ENCODE measurements at regions not wholly inside any gene's neighbourhood (a gene's known extent, or its start where the extent isn't known, plus 50 kb on each side); places are given as distances from the start of the nearest gene placed in this dataset.

DNA sequence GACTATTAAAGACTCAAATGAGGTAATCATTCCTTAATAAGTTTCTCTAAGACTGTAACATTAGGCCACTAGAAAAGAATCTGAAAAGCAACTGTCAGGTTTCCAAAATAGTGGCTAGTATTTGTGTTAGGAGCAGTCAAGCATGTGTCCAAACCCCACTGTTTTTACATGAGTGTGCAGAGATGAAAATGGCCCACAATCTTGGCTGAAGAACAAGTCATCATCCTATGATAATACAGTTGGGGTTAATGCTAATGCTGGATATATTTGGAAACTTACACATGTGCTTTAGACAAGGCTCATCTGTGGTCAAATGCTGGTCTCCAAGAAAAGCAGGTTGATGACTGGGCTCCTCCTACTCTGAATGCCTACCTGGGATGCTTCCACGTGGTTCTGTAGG is 73.6 kb downstream of the MAIP1 start:
- no peak overlapping the region for H3K4me3 ChIP-seq (ENCODE audit: low read depth, low read length)
- no peaks in the 10 kb centered on the region for H3K4me1 ChIP-seq
- TF ChIP-seq, protein P1, sequence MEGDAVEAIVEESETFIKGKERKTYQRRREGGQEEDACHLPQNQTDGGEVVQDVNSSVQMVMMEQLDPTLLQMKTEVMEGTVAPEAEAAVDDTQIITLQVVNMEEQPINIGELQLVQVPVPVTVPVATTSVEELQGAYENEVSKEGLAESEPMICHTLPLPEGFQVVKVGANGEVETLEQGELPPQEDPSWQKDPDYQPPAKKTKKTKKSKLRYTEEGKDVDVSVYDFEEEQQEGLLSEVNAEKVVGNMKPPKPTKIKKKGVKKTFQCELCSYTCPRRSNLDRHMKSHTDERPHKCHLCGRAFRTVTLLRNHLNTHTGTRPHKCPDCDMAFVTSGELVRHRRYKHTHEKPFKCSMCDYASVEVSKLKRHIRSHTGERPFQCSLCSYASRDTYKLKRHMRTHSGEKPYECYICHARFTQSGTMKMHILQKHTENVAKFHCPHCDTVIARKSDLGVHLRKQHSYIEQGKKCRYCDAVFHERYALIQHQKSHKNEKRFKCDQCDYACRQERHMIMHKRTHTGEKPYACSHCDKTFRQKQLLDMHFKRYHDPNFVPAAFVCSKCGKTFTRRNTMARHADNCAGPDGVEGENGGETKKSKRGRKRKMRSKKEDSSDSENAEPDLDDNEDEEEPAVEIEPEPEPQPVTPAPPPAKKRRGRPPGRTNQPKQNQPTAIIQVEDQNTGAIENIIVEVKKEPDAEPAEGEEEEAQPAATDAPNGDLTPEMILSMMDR (IDR thresholded peaks at IDR 0.05; ENCODE audit: insufficient read depth in 1 of 2, low read depth in 1 of 2, low read length in 1 of 2, severe bottlenecking in 1 of 2, unreplicated experiment in 1 of 2): no peak
- Mint-ChIP-seq H3K4me1 (ENCODE audit: low read depth, unreplicated experiment) (no peaks in the 10 kb centered on the region), H3K9me3 (ENCODE audit: unreplicated experiment) (no peaks in the 10 kb centered on the region), H3K27me3 (ENCODE audit: insufficient read depth, unreplicated experiment) (no peaks in the 10 kb centered on the region), H3K27ac (ENCODE audit: unreplicated experiment) (no peak overlapping the region), H3K4me3 (ENCODE audit: unreplicated experiment) (no peak overlapping the region), H3K36me3 (ENCODE audit: insufficient read depth, unreplicated experiment) (no peaks in the 10 kb centered on the region)
- CTCF ChIA-PET: no interaction called here
- POLR2A ChIA-PET: no interaction called here
- no peaks in the 10 kb centered on the region for H3K9me3 ChIP-seq
- H3K36me3 ChIP-seq (ENCODE audit: control insufficient read depth, insufficient read depth, low read length): no peaks in the 10 kb centered on the region
- H3K27me3 ChIP-seq (replicated peaks; ENCODE audit: control insufficient read depth, insufficient read depth, low read length): no peaks in the 10 kb centered on the region
- intact Hi-C loops (cut with micrococcal nuclease; ENCODE audit: unreplicated experiment): no loop called here
- DNase-seq: no peak
- BruUV-seq (replicated peaks): no TSS peak

DNA sequence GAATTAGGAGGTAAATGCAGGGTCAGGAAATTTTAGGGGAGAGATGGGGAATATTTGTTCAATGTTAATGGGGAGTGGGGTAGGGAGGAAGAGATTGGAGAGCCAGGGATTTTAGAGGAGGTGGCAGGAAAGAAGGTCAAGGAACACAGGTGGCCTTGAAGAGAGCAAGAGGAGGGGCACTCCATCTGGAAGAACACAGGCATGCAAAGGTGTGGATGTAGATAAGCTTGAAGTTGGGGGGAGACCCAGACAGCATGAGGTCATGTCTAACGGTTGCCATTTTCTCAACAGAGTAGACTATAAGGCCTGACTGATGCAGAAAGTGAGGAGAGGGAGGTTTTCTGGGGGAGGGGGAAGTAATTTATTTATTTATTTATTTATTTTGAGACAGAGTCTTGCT is 77.5 kb downstream of the MAIP1 start:
- Mint-ChIP-seq H3K27ac (ENCODE audit: unreplicated experiment) (no peak overlapping the region), H3K9me3 (ENCODE audit: unreplicated experiment) (no peaks in the 10 kb centered on the region), H3K4me1 (ENCODE audit: low read depth, unreplicated experiment) (no peaks in the 10 kb centered on the region), H3K27me3 (ENCODE audit: insufficient read depth, unreplicated experiment) (no peaks in the 10 kb centered on the region), H3K4me3 (ENCODE audit: unreplicated experiment) (no peak overlapping the region), H3K36me3 (ENCODE audit: insufficient read depth, unreplicated experiment) (no peaks in the 10 kb centered on the region)
- TF ChIP-seq, protein P1 (IDR thresholded peaks at IDR 0.05; ENCODE audit: insufficient read depth in 1 of 2, low read depth in 1 of 2, low read length in 1 of 2, severe bottlenecking in 1 of 2, unreplicated experiment in 1 of 2): no peak
- DNase-seq: no peak
- no peaks in the 10 kb centered on the region for H3K9me3 ChIP-seq
- POLR2A ChIA-PET: no interaction called here
- no TSS peak for BruUV-seq (replicated peaks)
- intact Hi-C loops (cut with micrococcal nuclease; ENCODE audit: unreplicated experiment): no loop called here
- no peaks in the 10 kb centered on the region for H3K36me3 ChIP-seq (ENCODE audit: control insufficient read depth, insufficient read depth, low read length)
- no peak overlapping the region for H3K4me3 ChIP-seq (ENCODE audit: low read depth, low read length)
- no peaks in the 10 kb centered on the region for H3K27me3 ChIP-seq (replicated peaks; ENCODE audit: control insufficient read depth, insufficient read depth, low read length)
- CTCF ChIA-PET: no interaction called here
- no peaks in the 10 kb centered on the region for H3K4me1 ChIP-seq

DNA sequence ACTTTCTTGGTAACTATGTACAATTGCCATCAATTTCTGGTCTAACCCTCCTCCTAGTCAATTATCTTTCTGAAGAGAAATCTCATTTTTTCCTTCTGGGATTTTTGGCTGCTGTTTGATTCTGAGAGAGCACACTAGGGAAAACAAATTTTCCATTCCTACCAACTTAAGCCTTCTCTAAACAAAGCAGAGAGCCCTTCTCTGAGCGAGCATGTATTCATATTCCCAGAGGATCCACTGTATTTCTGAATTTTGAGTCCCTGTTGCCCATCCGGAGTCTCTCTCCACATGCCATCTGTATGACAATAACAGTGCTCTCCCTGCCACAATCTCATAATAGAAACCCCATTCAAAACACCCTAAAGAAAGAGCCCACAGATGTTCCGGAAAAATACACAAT is 78.5 kb downstream of the MAIP1 start:
- Mint-ChIP-seq H3K4me3 (ENCODE audit: unreplicated experiment) (no peak overlapping the region), H3K36me3 (ENCODE audit: insufficient read depth, unreplicated experiment) (no peaks in the 10 kb centered on the region), H3K4me1 (ENCODE audit: low read depth, unreplicated experiment) (no peaks in the 10 kb centered on the region), H3K27me3 (ENCODE audit: insufficient read depth, unreplicated experiment) (no peaks in the 10 kb centered on the region), H3K9me3 (ENCODE audit: unreplicated experiment) (no peaks in the 10 kb centered on the region), H3K27ac (ENCODE audit: unreplicated experiment) (no peak overlapping the region)
- Histone ChIP-seq H3K4me3 (ENCODE audit: low read depth, low read length) (no peak overlapping the region), H3K9me3 (no peaks in the 10 kb centered on the region), H3K27me3 (replicated peaks; ENCODE audit: control insufficient read depth, insufficient read depth, low read length) (no peaks in the 10 kb centered on the region), H3K4me1 (no peaks in the 10 kb centered on the region), H3K36me3 (ENCODE audit: control insufficient read depth, insufficient read depth, low read length) (no peaks in the 10 kb centered on the region)
- no TSS peak for BruUV-seq (replicated peaks)
- ChIA-PET CTCF (no interaction called here), POLR2A (no interaction called here)
- TF ChIP-seq, protein P1 (IDR thresholded peaks at IDR 0.05; ENCODE audit: insufficient read depth in 1 of 2, low read depth in 1 of 2, low read length in 1 of 2, severe bottlenecking in 1 of 2, unreplicated experiment in 1 of 2): no peak
- intact Hi-C loops (cut with micrococcal nuclease; ENCODE audit: unreplicated experiment): no loop called here
- no peak for DNase-seq

Measured in Caco-2 (cell line).